WTC11 (cell line): ENCODE measurements at regions not wholly inside any gene's neighbourhood (a gene's known extent, or its start where the extent isn't known, plus 50 kb on each side); places are given as distances from the start of the nearest gene placed in this dataset.

Experiments
- ATAC-seq: fragments of 200-7000 bp; cut with Tn5 transposase; 2 replicates; pipeline ENCODE4 v1.10.0; 2021; ENCODE audit warnings: mild to moderate bottlenecking, moderate library complexity
- CTCF ChIA-PET: fragments of 300-600 bp; sonication (Branson Sonifier 250); formaldehyde crosslinking; loops from one replicate; lab custom pipeline; 2021; ENCODE audit warnings: antibody characterized with exemption; lab: Charles Lee
- POLR2A ChIA-PET: fragments of 350-600 bp; sonication (Branson Sonifier 250); formaldehyde crosslinking; loops from one replicate; lab custom pipeline; 2021; ENCODE audit warnings: antibody characterized with exemption; lab: Charles Lee
- DNase-seq: peaks from one replicate; pipeline ENCODE4 v3.0.0; 2021; ENCODE audit warnings: low spot score
- H3K27ac Mint-ChIP-seq: 2 replicates; pipeline ENCODE4 v1.8.0; 2021; ENCODE audit warnings: mixed read lengths
- H3K27me3 Mint-ChIP-seq: 2 replicates; pipeline ENCODE4 v1.8.0; 2021; ENCODE audit warnings: low read depth, mild to moderate bottlenecking, moderate library complexity, mixed read lengths
- H3K36me3 Mint-ChIP-seq: 2 replicates; pipeline ENCODE4 v1.8.0; 2021; ENCODE audit warnings: mixed read lengths
- H3K4me1 Mint-ChIP-seq: 2 replicates; pipeline ENCODE4 v1.8.0; 2022; ENCODE audit warnings: mixed read lengths
- H3K4me3 Mint-ChIP-seq: 2 replicates; pipeline ENCODE4 v1.8.0; 2021; ENCODE audit warnings: mild to moderate bottlenecking, moderate library complexity, mixed read lengths
- H3K9me3 Mint-ChIP-seq: 2 replicates; pipeline ENCODE4 v1.8.0; 2021; ENCODE audit warnings: mixed read lengths
- CTCF ChIP-seq: fragments of 200-600 bp; IDR thresholded peaks from 2 replicates; pipeline ENCODE4 v1.8.0; 2022; ENCODE audit warnings: antibody characterized with exemption
- ESRRA ChIP-seq: sonication (generic); formaldehyde crosslinking; IDR thresholded peaks from 2 replicates; pipeline ENCODE4 v1.8.1; 2022; ENCODE audit warnings: mild to moderate bottlenecking, missing genetic modification reagents, borderline replicate concordance
- GABPB1 ChIP-seq: sonication (generic); formaldehyde crosslinking; IDR thresholded peaks from 2 replicates; pipeline ENCODE4 v1.8.1; 2023; ENCODE audit warnings: mild to moderate bottlenecking, missing genetic modification reagents
- JAZF1 ChIP-seq: fragments of 250-450 bp; sonication (Bioruptor Pico); IDR thresholded peaks from 2 replicates; pipeline ENCODE4 v1.9.0; 2021; ENCODE audit warnings: moderate library complexity, mild to moderate bottlenecking, inconsistent platforms
- MXD4 ChIP-seq: fragments of 250-450 bp; sonication (Bioruptor Pico); IDR thresholded peaks from 2 replicates; pipeline ENCODE4 v1.8.0; 2021; ENCODE audit warnings: mild to moderate bottlenecking, moderate library complexity, borderline replicate concordance
- MYBL2 ChIP-seq: sonication (generic); formaldehyde crosslinking; IDR thresholded peaks from 2 replicates; pipeline ENCODE4 v1.8.1; 2023; ENCODE audit warnings: mild to moderate bottlenecking, moderate library complexity, missing genetic modification reagents
- RORB ChIP-seq: fragments of 250-450 bp; sonication (Bioruptor Pico); IDR thresholded peaks from 2 replicates; pipeline ENCODE4 v1.9.0; 2021; ENCODE audit warnings: mild to moderate bottlenecking
- SMAD3 ChIP-seq: sonication (generic); formaldehyde crosslinking; IDR thresholded peaks from 2 replicates; pipeline ENCODE4 v1.8.0; 2022; ENCODE audit warnings: missing genetic modification reagents, mild to moderate bottlenecking, borderline replicate concordance
- SOX15 ChIP-seq: fragments of 250-450 bp; sonication (Bioruptor Pico); IDR thresholded peaks from 2 replicates; pipeline ENCODE4 v1.9.0; 2021; ENCODE audit warnings: mild to moderate bottlenecking
- ZBTB21 ChIP-seq: sonication (generic); formaldehyde crosslinking; IDR thresholded peaks from 2 replicates; pipeline ENCODE4 v1.8.1; 2023; ENCODE audit warnings: mild to moderate bottlenecking, missing genetic modification reagents, borderline replicate concordance
- ZNF138 ChIP-seq: sonication (generic); formaldehyde crosslinking; conservative IDR thresholded peaks from 2 replicates; pipeline ENCODE4 v1.8.1; 2022; ENCODE audit warnings: mild to moderate bottlenecking, moderate library complexity, missing genetic modification reagents
- ZNF423 ChIP-seq: fragments of 250-450 bp; sonication (Bioruptor Pico); IDR thresholded peaks from 2 replicates; pipeline ENCODE4 v2.1.2; 2022; ENCODE audit warnings: mild to moderate bottlenecking, moderate library complexity
- ZNF512 ChIP-seq: sonication (generic); formaldehyde crosslinking; IDR thresholded peaks from 2 replicates; pipeline ENCODE4 v1.8.1; 2022; ENCODE audit warnings: missing genetic modification reagents, borderline replicate concordance
- ZNF671 ChIP-seq: fragments of 250-450 bp; sonication (Bioruptor Pico); IDR thresholded peaks from 2 replicates; pipeline ENCODE4 v1.8.0; 2021; ENCODE audit warnings: mild to moderate bottlenecking
- TF ChIP-seq, protein P1 (sequence below): fragments of 250-450 bp; sonication (Bioruptor Pico); IDR thresholded peaks from 2 replicates; pipeline ENCODE4 v1.9.0; 2021; ENCODE audit warnings: mild to moderate bottlenecking

GRCh38 chr10:91022924-91023699 is 102.2 kb upstream of the ANKRD1 start (continued):
- no peak for TF ChIP-seq CTCF
- TF ChIP-seq RORB (CRISPR knock-in tag): no peak
- no peak for TF ChIP-seq SOX15 (CRISPR knock-in tag)
- no peak for TF ChIP-seq MXD4 (CRISPR knock-in tag)
- no peak for TF ChIP-seq JAZF1 (CRISPR knock-in tag)

DNA sequence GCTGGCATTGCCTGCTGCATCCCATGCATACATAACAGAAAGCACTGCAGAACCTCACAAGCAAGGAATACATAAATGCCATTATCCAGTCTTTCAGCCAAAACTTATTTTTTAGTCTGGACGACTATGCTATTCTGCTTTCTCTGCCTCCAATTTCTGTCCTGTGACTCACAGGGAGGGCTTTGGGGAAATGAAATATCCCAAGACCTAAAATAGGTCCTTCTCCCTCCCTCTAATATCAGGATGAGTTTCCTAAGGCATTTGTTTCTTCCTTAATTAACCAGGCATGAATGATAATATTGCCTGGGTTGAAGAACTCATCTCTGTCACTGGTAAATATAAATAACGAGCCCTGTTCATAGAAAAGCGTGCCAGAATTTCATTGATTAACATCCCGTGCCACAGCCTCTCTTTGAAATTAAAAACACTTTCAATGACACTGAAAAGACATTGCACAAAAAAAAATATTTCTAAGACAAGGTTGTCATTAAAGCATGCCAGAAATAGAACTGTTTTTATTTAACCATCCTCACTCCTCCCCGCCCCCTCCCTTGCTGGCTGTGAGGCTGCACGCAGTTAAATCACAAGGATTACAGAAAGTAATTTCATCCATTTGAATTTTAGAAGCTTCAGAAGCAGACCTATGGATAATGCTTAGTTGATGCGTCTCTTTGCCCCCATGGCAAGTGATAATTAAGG is 103.0 kb upstream of the ANKRD1 start:
- no peak for TF ChIP-seq ZNF138 (CRISPR knock-in tag)
- TF ChIP-seq GABPB1: no peak
- TF ChIP-seq CTCF: no peak
- no peak for TF ChIP-seq ZBTB21 (CRISPR knock-in tag)
- no peak for TF ChIP-seq ZNF423 (CRISPR knock-in tag)
- ChIA-PET POLR2A (no interaction called here), CTCF (no interaction called here)
- DNase-seq (no peak), ATAC-seq (no peak)
- Mint-ChIP-seq H3K4me1 (no peaks in the 10 kb centered on the region), H3K4me3 (no peak overlapping the region), H3K27me3 (peaks cover 19% of the 10 kb centered on the region), H3K36me3 (no peaks in the 10 kb centered on the region), H3K27ac (no peak overlapping the region), H3K9me3 (no peaks in the 10 kb centered on the region; the same call in 1 of the 2 replicates)

DNA sequence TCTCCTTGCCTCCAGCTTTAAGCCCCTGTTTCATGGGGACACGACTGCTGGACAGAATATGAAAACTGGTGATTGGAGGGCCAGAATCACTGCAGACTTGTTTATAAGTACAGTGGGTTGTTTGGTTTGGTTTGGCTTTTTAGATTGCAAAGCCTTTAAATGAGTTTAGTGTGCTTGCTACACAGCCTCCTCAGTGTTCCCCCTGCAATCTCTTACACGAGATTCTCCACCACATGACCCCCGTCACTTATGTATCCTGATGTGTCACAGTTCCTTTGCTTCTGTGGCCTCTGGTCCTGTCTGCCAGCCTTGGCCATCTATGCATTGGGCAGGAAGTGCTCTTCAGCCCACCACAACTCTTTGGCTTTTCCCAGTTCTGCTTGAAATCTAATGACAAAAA is 103.7 kb upstream of the ANKRD1 start:
- TF ChIP-seq SMAD3 (CRISPR knock-in tag) (no peak), ZNF512 (no peak), MYBL2 (CRISPR knock-in tag) (no peak), ESRRA (CRISPR knock-in tag) (no peak), ZNF671 (CRISPR knock-in tag) (no peak)
- TF ChIP-seq, protein P1, sequence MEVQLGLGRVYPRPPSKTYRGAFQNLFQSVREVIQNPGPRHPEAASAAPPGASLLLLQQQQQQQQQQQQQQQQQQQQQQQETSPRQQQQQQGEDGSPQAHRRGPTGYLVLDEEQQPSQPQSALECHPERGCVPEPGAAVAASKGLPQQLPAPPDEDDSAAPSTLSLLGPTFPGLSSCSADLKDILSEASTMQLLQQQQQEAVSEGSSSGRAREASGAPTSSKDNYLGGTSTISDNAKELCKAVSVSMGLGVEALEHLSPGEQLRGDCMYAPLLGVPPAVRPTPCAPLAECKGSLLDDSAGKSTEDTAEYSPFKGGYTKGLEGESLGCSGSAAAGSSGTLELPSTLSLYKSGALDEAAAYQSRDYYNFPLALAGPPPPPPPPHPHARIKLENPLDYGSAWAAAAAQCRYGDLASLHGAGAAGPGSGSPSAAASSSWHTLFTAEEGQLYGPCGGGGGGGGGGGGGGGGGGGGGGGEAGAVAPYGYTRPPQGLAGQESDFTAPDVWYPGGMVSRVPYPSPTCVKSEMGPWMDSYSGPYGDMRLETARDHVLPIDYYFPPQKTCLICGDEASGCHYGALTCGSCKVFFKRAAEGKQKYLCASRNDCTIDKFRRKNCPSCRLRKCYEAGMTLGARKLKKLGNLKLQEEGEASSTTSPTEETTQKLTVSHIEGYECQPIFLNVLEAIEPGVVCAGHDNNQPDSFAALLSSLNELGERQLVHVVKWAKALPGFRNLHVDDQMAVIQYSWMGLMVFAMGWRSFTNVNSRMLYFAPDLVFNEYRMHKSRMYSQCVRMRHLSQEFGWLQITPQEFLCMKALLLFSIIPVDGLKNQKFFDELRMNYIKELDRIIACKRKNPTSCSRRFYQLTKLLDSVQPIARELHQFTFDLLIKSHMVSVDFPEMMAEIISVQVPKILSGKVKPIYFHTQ (CRISPR knock-in tag): no peak
- Mint-ChIP-seq H3K4me3 (no peak overlapping the region), H3K4me1 (no peaks in the 10 kb centered on the region), H3K9me3 (no peaks in the 10 kb centered on the region; the same call in 1 of the 2 replicates), H3K27ac (no peak overlapping the region), H3K27me3 (peaks cover 19% of the 10 kb centered on the region), H3K36me3 (no peaks in the 10 kb centered on the region)
- no peak for DNase-seq
- ChIA-PET CTCF (no interaction called here), POLR2A (no interaction called here)
- ATAC-seq: no peak
